Skeletal muscle satellite cell (primary cell): ENCODE measurements at regions not wholly inside any gene's neighbourhood (a gene's known extent, or its start where the extent isn't known, plus 50 kb on each side); places are given as distances from the start of the nearest gene placed in this dataset.
"Not testable (repeated sequence)": the region's sequence is repeated elsewhere in the genome, so short reads cannot be mapped to it uniquely, and the experiment has no call there.

ENCODE experiments used
- H3K27me3 ChIP-seq: 2 replicates; pipeline ENCODE4 v1.7.0; 2013; ENCODE audit warnings: low read length; ENCODE audit not compliant: control insufficient read depth, insufficient read depth
- H3K36me3 ChIP-seq: 2 replicates; pipeline ENCODE4 v1.7.0; 2013; ENCODE audit warnings: mild to moderate bottlenecking, control low read depth, low read length; ENCODE audit not compliant: insufficient read depth
- H3K4me1 ChIP-seq: 2 replicates; pipeline ENCODE4 v1.7.0; 2013; ENCODE audit warnings: low read length; ENCODE audit not compliant: control insufficient read depth, insufficient read depth
- H3K4me2 ChIP-seq: 2 replicates; pipeline ENCODE4 v1.7.0; 2013; ENCODE audit warnings: mild to moderate bottlenecking, low read length
- H3K4me3 ChIP-seq: 2 replicates; pipeline ENCODE4 v1.7.0; 2013; ENCODE audit warnings: low read length
- H3K9ac ChIP-seq: 2 replicates; pipeline ENCODE4 v1.7.0; 2013; ENCODE audit warnings: mild to moderate bottlenecking, low read depth, low read length, moderate library complexity
- H3K9me3 ChIP-seq: replicated peaks from 2 replicates; pipeline ENCODE4 v1.7.0; 2013; ENCODE audit warnings: mild to moderate bottlenecking, control low read depth, low read length

- no peak overlapping the region for H3K4me2 ChIP-seq
- H3K27me3 ChIP-seq, result no peaks in the 10 kb centered on the region
- H3K9me3 ChIP-seq, result peaks cover 4% of the 10 kb centered on the region
- H3K4me1 ChIP-seq, result no peaks in the 10 kb centered on the region
- H3K4me3 ChIP-seq, result no peak overlapping the region
- no peak overlapping the region for H3K9ac ChIP-seq
- no peaks in the 10 kb centered on the region for H3K36me3 ChIP-seq
Observed at GRCh38 chr10:2043379-2043778, 306.1 kb upstream of the ADARB2 start.

- H3K36me3 ChIP-seq, result no peaks in the 10 kb centered on the region
- H3K4me2 ChIP-seq, result no peak overlapping the region
- no peaks in the 10 kb centered on the region for H3K4me1 ChIP-seq
- H3K4me3 ChIP-seq, result no peak overlapping the region
- no peaks in the 10 kb centered on the region for H3K27me3 ChIP-seq
- no peak overlapping the region for H3K9ac ChIP-seq
- H3K9me3 ChIP-seq, result peaks cover 4% of the 10 kb centered on the region
Observed at GRCh38 chr10:2038036-2038435, 300.7 kb upstream of the ADARB2 start.

- H3K9me3 ChIP-seq, result peaks cover 4% of the 10 kb centered on the region
Observed at GRCh38 chr10:2037246-2037645, 299.9 kb upstream of the ADARB2 start.

GRCh38 chr10:2036209-2036608 is 298.9 kb upstream of the ADARB2 start:
- H3K27me3 ChIP-seq, result no peaks in the 10 kb centered on the region
- H3K36me3 ChIP-seq, result no peaks in the 10 kb centered on the region
- no peak overlapping the region for H3K4me2 ChIP-seq
- peaks cover 7% of the 10 kb centered on the region for H3K9me3 ChIP-seq
- H3K4me3 ChIP-seq, result no peak overlapping the region
- no peak overlapping the region for H3K9ac ChIP-seq
- no peaks in the 10 kb centered on the region for H3K4me1 ChIP-seq

More at GRCh38 chr10:2037246-2037645, 299.9 kb upstream of the ADARB2 start:
- H3K36me3 ChIP-seq, result no peaks in the 10 kb centered on the region
- H3K27me3 ChIP-seq, result no peaks in the 10 kb centered on the region
- no peak overlapping the region for H3K4me3 ChIP-seq
- no peaks in the 10 kb centered on the region for H3K4me1 ChIP-seq
- H3K9ac ChIP-seq, result no peak overlapping the region
- H3K4me2 ChIP-seq, result no peak overlapping the region

GRCh38 chr10:2030046-2030445 is 292.7 kb upstream of the ADARB2 start:
- H3K4me1 ChIP-seq, result no peaks in the 10 kb centered on the region
- no peak overlapping the region for H3K4me2 ChIP-seq
- peaks cover 8% of the 10 kb centered on the region for H3K9me3 ChIP-seq
- H3K27me3 ChIP-seq, result no peaks in the 10 kb centered on the region
- H3K9ac ChIP-seq, result no peak overlapping the region
- H3K4me3 ChIP-seq, result no peak overlapping the region
- H3K36me3 ChIP-seq, result no peaks in the 10 kb centered on the region

- Histone ChIP-seq H3K36me3 (no peaks in the 10 kb centered on the region), H3K4me1 (no peaks in the 10 kb centered on the region), H3K27me3 (no peaks in the 10 kb centered on the region), H3K9me3 (peaks cover 8% of the 10 kb centered on the region), H3K9ac (no peak overlapping the region), H3K4me2 (no peak overlapping the region), H3K4me3 (no peak overlapping the region)
Observed at GRCh38 chr10:2026936-2027335, 289.6 kb upstream of the ADARB2 start.

- H3K4me2 ChIP-seq, H3K36me3 ChIP-seq, H3K4me1 ChIP-seq, H3K27me3 ChIP-seq, H3K9ac ChIP-seq, H3K4me3 ChIP-seq: not testable (repeated sequence)
- peaks cover 15% of the 10 kb centered on the region for H3K9me3 ChIP-seq
Observed at GRCh38 chr10:2024750-2025149, 287.4 kb upstream of the ADARB2 start.

- H3K9me3 ChIP-seq, result peaks cover 18% of the 10 kb centered on the region
Observed at GRCh38 chr10:2023687-2024086, 286.4 kb upstream of the ADARB2 start.

GRCh38 chr10:2022401-2022800 is 285.1 kb upstream of the ADARB2 start:
- no peak overlapping the region for H3K9ac ChIP-seq
- no peaks in the 10 kb centered on the region for H3K27me3 ChIP-seq
- no peaks in the 10 kb centered on the region for H3K36me3 ChIP-seq
- H3K4me2 ChIP-seq, result no peak overlapping the region
- peaks cover 18% of the 10 kb centered on the region for H3K9me3 ChIP-seq
- H3K4me3 ChIP-seq, result no peak overlapping the region
- no peaks in the 10 kb centered on the region for H3K4me1 ChIP-seq

More at GRCh38 chr10:2023687-2024086, 286.4 kb upstream of the ADARB2 start:
- H3K4me3 ChIP-seq, result no peak overlapping the region
- H3K4me1 ChIP-seq, result no peaks in the 10 kb centered on the region
- no peaks in the 10 kb centered on the region for H3K27me3 ChIP-seq
- no peaks in the 10 kb centered on the region for H3K36me3 ChIP-seq
- H3K4me2 ChIP-seq, result no peak overlapping the region
- H3K9ac ChIP-seq, result no peak overlapping the region

- Histone ChIP-seq H3K4me1 (no peaks in the 10 kb centered on the region), H3K36me3 (no peaks in the 10 kb centered on the region), H3K4me2 (no peak overlapping the region), H3K27me3 (no peaks in the 10 kb centered on the region), H3K4me3 (no peak overlapping the region), H3K9me3 (peaks cover 19% of the 10 kb centered on the region), H3K9ac (no peak overlapping the region)
Observed at GRCh38 chr10:2020836-2021235, 283.5 kb upstream of the ADARB2 start.

- Histone ChIP-seq H3K4me2 (no peak overlapping the region), H3K9me3 (peaks cover 22% of the 10 kb centered on the region), H3K4me1 (no peaks in the 10 kb centered on the region), H3K9ac (no peak overlapping the region), H3K4me3 (no peak overlapping the region), H3K36me3 (no peaks in the 10 kb centered on the region), H3K27me3 (no peaks in the 10 kb centered on the region)
Observed at GRCh38 chr10:2019803-2020202, 282.5 kb upstream of the ADARB2 start.

- no peak overlapping the region for H3K4me2 ChIP-seq
- H3K4me1 ChIP-seq, result no peaks in the 10 kb centered on the region
- no peak overlapping the region for H3K4me3 ChIP-seq
- no peak overlapping the region for H3K9ac ChIP-seq
- H3K27me3 ChIP-seq, result no peaks in the 10 kb centered on the region
- peaks cover 22% of the 10 kb centered on the region for H3K9me3 ChIP-seq
- H3K36me3 ChIP-seq, result no peaks in the 10 kb centered on the region
Observed at GRCh38 chr10:2019281-2019680, 282.0 kb upstream of the ADARB2 start.
